Fibroblast of peridontal ligament (primary cell): ENCODE measurements at regions not wholly inside any gene's neighbourhood (a gene's known extent, or its start where the extent isn't known, plus 50 kb on each side); places are given as distances from the start of the nearest gene placed in this dataset.

Experiments
- DNase-seq: peaks from one replicate; pipeline ENCODE4 v3.0.0-alpha.2; 2010; ENCODE audit errors: extremely low read depth

DNA sequence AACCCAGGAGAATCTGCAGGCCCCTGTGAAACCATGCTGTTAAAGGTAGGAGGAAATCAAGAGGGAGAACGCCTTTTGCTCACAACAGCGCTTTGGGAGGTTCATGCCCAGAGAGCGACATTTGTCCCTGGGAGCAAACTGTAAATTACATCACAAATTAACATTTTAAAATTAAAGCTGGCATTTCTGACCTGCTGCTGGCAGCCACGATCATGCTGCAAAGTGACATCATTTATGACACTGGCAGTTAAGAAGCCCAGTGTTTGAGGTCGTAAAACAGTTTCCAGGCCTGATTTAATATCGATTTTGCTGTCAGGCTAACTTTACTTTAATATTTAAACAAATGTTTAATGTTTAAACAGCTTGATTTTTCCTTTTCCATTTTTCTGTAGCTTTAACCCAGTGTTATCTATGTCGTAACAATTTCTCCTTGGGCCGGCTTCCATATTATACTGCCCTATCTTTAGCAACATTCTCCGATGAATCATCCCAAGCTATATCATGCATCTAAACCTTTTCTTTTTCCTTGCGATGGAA is 86.5 kb upstream of the NPVF start:
- DNase-seq: no peak

DNA sequence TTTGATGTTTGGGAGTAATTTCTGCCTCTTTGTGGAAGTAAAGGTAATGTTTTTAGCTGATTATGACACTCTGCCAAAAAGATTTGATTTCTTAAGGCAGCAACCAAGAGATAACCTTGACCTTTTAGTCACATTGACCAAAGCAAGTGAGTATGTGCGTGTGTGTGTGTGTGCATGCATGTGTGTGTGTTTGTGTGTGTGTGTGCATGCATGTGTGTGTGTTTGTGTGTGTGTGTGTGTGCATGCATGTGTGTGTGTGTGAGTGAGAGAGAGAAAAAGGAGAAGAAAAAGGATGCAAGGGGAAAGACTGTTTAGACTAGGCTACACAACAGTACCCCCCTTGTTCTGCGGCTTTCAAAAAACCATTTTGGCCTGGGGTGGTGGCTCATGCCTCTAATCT is 88.1 kb upstream of the NPVF start:
- DNase-seq: no peak

DNA sequence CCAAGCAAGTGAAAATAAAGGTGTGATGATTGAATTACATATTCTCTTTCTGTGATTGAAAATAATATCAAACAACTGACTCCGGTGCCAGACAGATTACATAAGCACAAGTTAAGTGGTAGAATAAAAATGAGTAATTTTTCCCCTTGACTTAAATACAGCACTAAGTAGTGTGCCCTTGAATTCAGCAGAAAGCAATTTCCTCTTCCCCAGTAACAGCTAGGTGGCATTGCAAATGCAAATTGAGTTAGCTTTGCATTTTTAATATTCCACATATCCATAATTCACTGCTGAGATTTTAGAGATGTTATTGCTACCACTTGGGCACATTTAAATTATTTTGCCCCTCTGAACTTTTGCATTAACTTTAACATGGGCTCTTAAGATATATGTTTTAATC is 89.8 kb upstream of the NPVF start:
- DNase-seq: no peak

DNA sequence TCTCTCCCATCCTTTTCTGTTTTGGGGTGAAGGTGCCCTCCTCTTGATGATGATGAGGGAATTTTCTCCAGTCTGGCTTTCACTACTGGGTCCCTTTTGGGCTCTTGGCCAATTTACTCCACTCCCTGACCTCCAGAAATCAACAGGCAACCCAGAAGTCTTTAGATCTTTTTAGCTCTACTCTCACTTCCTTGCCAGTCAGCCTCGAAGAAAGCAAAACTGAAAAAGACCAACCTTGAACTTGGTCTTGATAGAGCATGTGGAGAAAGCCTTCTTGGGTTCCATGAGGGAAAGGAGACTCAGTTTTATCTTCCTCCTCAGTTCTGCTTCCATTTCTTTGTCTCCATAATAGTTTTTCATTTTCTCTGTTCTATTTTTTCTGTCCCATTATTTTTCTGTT is 91.4 kb upstream of the NPVF start:
- no peak for DNase-seq

DNA sequence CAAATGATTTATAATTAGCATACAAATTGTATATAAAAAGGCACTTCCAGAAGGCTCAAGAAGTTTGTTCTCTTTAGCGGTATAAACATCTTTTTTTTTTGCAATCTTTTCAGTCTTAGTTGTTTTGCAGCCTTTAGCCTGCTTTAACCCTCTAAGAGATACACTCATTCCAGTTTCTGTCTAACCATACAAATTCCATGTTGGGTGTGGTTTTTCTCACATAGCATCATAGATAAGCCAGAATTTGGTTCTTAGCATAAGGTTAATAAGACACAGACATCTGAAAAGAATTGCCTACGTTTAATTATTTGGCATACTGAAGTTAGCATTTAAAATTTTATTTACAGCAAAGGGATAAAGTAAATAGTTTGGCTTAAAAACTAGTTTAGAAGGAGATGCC is 92.5 kb upstream of the NPVF start:
- no peak for DNase-seq

DNA sequence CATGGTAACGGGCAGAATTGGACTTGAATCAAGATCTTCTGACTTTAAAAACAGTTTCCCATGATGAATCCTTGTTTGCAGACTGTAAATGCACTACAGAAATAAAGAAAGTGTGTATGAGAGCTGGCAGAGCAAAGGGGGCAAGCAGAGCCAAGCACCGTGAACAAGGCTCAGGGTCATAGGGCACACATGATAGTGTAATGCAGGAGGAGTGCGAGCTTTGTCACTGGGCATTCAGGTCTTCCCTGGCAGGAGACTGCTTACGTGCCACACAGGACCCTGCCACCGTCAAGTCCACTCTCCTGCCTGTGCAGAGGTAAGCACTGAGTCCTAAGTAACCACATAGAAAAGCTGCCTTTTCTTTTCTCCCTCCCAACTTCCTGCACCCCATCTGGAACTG is 93.1 kb upstream of the NPVF start:
- no peak for DNase-seq

DNA sequence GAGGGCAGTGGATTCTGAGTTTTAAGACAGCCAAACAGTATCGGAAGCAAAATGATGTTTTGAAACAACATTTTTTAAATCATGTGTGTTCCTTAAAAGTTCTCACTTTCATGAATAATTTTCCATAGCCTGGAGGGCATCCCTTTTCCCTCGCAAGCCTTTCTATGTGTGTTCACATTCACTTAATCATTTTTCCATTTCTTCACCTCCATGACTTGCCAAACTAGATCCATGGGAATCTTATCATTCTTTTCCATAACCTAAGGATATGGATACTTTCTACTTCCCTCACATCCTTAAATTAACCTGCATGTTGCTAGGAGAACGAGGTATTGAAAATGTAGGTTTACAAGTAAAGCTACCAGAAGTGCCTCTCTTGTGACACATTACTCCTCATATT is 94.2 kb upstream of the NPVF start:
- no peak for DNase-seq

DNA sequence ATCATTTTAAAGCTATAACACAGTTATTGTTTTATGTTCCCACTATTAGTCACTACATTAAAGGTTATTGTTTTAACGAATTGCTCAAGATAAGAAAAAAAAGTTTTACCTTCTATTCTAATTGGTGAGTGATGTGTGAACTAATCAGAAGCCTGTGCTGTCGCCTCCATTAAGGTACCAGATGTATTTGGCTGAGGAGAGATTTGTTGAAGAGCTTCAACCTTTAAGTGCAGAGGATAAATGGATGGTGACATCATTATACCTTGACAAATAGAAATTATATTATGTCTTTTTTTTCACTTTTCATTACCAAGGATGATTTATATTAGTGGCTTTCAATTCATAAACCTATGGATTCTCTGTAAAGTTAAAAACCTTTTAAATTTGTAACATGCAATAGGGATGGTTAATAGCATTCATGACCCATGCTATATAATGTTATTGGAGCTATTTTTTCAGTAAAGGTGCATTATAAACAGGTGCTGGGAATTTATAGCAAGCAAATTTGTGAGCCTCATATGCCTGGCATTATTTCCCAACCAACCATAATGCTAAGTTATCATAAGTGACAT is 97.0 kb upstream of the NPVF start:
- DNase-seq: no peak

DNA sequence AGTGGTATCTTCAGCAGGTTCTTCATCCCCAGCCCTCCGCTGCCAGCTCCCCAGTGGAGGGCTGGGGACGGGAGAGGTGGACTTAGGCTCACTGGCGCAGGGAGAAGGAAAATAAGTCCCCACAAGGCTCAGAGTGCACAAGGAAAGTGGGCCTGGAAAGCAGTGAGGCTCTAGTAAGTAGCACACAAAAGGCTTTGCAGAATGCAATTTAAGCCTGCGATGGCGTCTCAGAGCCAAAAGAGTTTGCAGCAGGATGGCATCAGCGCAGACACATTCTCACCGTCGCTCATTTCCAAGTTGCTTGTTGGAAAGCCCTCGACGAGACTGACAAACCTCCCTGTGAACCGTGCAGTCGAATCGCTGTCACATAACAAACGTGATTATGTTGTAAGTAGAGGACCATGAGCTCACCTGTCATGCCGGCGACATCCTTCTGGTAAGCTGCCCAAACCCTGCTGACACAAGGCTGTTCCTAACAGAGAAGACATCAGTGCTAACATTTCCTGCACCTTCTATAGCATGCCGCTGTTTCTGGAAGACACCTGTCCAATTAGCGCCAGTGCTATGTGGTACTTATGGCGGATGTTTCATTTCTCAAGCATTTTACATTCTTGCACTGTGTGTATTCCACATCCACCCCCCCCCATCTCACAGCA is 98.3 kb upstream of the NPVF start:
- DNase-seq: no peak

DNA sequence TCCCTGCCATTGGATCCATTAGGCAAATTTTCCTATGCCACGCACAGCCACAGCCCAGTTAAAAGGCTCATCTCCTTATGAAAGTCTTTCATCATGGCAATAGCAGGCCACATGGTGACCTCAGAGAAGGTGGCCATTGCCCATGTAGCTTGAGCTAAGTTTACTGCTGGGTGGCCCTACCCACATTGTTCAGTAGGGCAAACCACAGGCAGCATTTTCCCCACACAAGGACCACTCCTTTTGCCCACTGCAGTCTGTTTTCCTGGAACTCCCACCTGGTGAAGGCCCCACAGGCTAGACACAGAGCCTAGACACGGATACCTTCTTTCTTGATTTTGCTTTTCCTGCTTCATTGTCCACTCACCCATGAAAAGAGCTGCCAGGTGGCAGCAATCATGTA is 101.5 kb upstream of the NPVF start:
- no peak for DNase-seq

DNA sequence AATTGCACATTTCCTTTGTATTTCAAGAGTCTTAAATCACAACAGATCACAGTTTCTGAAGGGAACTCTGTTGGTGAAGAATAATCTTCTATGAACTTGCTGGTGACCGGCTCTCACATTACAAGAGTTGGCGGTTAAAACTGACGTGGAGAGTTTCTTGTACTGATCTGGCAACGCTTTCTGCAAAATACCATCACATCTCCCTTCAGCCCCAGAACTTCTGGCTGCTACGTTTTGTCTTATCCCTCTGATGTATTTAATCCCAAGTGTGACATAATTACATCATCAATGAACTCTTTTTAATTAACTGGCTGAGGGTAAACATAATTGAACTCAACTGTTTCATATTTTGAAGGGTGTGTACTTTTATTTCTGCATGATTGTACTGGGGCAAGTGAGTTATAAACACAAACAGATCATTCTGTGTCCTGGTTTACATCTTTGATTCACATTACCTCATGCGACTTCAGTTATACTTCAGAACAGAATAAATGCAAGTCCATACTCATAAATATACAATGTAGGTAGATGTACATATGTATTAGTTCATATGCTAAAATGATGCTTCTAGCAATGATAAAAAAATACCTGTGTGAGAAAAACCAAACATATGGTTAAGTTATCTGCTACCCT is 105.1 kb upstream of the NPVF start:
- no peak for DNase-seq

DNA sequence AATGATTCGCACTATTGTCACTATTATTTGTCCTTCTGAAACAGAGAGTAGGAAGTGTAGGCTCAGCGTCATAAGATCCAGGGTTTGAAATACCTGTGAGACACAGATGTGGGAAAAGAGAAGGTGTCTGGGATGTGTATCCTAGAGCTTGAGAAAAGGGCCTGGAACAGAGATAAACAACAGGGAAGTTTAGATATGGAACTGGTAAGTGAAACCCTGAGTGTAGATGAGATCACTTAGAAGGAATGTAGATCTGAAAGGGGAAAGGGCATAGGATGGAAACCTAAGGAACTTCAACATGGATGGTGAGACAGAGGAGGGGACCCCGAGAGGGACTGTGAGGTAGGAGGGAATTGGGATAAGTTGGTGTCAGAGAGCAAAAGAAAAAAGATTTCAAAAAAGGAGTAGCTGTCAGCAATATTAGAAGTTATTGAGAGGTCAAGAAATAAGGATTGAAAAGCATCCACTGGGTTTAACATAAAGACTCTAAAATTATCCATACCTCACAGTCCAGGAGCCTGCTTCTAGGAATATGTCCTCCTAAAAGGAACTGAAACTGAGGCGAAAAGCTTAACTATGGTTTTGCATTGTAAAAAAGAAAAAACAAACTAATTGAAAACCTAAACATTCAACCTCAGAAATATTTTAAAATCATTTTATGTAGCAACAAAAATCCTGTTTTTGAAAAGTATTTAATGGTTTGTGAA is 119.2 kb upstream of the NPVF start:
- no peak for DNase-seq

DNA sequence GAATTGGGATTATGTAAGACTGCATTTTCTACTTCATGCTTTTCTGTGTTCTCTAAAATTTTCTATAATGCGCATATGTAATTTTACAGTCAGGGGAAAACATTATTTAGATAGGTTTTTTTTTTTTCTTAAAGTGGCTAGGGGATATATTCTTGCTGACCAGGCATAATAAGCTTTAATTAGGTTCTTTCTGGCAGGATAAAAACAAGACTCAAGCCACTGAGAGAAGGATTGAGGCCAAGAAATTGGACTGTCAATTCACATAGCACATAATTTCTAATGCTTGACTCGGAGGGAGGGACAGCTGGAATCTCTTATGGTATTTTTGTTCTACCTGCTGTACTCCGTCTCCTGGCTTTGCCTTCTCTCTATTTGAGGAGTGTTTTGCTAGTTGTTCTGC is 119.8 kb upstream of the NPVF start:
- DNase-seq: no peak

DNA sequence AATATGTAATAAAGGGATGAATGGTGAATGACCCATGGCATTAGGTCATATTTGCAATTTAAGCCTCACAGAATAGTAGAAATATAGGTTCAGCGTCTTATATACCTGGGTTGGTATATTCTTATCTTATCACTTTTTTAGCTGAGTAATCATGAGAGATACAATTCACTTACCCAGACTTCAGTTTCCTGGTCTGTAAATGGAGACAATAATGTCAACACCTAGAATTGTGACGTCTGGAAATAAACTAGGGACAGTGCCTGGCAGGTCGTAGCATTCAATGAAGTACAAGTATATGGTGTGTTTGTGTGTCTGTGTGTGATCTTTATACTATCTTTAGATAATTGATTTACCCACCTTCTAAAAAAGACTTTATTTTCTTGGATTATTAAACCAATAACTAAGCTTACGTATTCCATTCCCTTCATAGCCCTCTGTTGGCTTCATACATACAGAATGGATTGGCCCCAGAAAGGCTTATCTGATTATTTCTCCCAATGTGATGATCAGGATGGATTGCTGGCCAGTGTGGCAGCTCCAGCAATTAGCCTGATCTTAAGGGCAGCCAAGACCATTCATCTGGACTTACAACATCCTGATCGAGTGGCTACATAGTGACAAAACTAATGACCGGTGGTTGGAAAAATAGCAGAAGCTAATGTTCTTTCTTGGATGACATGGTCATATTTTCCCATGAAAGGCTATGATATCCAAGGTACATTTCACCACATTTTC is 121.2 kb upstream of the NPVF start:
- DNase-seq: no peak

DNA sequence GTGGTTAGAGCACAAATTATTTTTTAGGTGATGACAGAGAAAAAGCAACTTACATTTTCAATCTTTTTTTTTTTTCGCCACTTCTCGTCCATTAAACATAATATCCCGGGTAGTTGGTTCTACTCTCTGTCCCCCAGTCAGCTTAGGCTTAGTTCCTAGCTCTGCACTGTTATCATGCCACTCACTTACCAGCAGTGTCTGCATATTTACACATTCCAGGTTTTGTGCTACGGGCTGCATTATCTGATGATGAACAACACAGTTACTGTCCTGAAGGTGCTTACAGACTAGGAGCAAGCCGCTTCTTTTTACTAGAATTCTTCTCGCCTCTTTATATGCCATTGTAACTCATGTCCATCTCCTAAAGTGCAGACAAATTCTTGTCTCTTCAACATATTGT is 121.8 kb upstream of the NPVF start:
- DNase-seq: no peak

DNA sequence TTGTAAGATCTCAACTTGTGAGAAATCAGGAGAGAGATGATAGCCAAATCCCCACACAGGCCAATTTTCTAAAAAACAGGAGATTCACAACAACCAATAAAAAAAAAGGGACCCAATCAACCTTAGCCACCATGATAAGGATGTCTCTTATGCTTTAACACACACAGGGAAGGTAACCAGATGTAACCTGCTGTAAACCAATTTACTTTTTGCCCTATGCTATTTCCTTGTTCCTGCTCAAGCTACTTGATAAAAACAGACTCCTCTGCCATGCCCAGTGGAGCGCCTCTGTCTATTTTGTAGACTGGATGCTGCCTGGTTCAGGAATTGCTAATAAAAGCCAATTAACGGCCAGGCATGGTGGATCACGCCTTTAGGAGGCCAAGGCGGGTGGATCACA is 123.5 kb upstream of the NPVF start:
- no peak for DNase-seq

DNA sequence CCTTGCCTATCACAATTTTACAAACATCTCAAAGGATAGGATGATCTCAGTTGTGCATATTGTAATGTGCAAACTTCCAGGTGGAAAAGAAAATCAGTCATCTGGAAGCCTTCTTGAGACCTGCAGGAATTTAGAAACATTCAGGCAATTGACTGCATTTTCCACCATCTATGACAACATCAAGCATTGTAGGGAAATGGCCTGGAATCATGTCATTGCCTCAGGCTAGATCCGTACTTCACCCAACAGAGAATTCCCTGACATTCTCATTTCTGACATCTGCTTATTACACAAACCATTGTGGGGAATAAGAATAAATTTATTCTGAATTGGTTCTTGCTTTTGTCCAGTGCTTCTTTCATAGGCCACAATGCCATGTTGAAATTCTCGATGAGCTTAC is 124.9 kb upstream of the NPVF start:
- no peak for DNase-seq

DNA sequence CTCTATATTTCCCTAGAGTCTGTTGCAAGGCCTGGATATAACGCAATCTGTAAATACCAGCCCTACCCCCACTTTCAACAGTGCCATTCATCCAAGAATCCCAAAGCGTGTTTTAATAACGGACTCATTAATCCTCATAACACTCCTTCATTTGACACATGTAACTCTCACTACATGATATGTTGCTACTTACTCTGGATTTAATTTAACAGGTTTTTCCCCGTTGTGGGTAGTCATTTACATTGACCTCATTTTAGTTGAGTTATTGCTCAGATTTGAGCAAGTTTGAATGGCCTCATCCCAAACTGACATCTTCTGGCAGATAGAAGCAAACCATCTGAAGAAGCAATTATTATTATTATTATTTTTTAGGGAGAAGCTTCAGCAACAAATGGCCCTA is 125.4 kb upstream of the NPVF start:
- no peak for DNase-seq

DNA sequence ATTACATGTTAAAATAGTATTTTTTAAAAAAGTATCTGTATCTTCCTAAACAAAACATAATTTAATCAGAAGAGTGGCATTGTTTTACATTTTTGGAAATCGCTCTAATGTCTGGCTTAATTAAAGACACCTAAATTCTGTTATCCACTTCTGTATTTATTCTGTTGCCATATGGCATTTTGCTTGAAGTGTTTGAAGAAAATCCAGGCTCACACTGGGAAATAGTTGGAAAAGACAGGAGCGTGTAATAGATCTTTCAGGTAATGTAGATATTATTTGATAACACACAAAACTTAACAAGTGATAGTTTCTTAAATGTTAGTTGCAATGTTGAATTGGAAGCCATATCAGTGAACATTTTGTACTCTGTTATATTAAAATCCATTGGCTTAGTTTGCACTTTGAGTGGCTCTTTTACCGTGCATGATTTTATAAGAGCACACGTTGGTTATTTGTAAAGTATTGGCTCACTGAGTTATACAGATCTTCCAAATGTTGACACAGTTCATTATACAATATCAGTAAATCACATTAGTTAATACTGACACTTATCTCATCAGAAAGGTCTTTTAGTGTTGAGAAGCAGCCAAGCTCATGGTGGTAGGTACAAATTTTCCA is 128.4 kb upstream of the NPVF start:
- no peak for DNase-seq

DNA sequence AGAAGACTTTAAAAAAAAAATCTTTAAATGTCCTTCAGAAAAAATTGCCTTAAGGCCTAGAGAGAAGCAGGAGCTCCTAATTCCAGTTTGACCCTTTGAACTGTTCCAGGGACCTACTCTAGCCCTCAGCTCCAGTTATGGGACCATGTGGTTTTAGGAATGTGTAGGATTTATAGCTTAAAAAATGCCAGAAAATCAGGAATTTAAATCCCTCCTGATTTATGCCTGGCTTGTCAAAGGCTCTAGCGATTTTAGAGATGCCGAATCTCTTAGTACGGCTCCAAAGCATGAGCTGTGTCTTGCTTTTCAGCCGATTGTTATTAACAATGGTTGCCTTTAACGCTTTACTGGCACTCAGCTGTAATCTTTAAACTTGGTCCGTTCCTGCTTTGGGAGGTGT is 130.6 kb upstream of the NPVF start:
- no peak for DNase-seq

DNA sequence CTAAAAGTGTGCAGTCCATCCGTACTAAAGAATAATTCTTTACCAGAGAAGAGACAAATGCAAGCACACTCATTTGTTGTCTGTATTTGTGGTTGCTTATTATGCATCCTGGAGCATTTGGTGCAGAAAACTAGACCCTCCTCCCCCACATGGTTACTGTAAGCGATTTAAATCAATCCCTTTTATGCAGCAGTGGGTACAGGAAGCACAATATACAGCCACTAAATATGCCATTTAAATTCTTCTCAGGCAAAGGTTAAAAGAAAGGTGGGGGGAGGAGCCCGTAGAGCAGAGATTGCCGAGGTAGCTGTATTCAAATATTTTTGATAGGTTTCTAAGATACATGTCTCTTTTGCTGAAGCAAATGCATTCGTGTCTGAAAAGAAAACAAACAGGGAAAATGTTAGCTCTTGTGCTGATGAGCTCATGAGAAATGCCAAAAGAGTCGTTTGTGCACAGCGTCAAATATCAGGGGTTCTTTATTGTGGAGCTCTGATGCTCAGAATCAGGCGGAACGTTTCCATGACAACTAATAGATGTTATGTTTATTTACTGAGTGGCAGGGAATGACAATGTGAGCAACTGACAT is 131.3 kb upstream of the NPVF start:
- DNase-seq: no peak
